HFFc6 (cell line): ENCODE measurements at regions not wholly inside any gene's neighbourhood (a gene's known extent, or its start where the extent isn't known, plus 50 kb on each side); places are given as distances from the start of the nearest gene placed in this dataset.
"Not testable (repeated sequence)": the region's sequence is repeated elsewhere in the genome, so short reads cannot be mapped to it uniquely, and the experiment has no call there.

ENCODE experiments used
- DNase-seq: peaks from one replicate; pipeline ENCODE4 v3.0.0-alpha.2; 2018
- H3K27ac Mint-ChIP-seq: 2 replicates; pipeline ENCODE4 v1.8.0; 2020; ENCODE audit warnings: mild to moderate bottlenecking, mixed read lengths
- H3K27me3 Mint-ChIP-seq: 2 replicates; pipeline ENCODE4 v1.8.0; 2021; ENCODE audit warnings: mild to moderate bottlenecking, moderate library complexity, mixed read lengths; ENCODE audit not compliant: insufficient read depth
- H3K36me3 Mint-ChIP-seq: 2 replicates; pipeline ENCODE4 v1.8.0; 2021; ENCODE audit warnings: low read depth, mixed read lengths
- H3K4me1 Mint-ChIP-seq: 2 replicates; pipeline ENCODE4 v1.8.0; 2020; ENCODE audit warnings: low read depth, mixed read lengths
- H3K4me3 Mint-ChIP-seq: 2 replicates; pipeline ENCODE4 v1.8.0; 2020; ENCODE audit warnings: mild to moderate bottlenecking, moderate library complexity, mixed read lengths
- H3K9me3 Mint-ChIP-seq: 2 replicates; pipeline ENCODE4 v1.8.0; 2020; ENCODE audit warnings: mild to moderate bottlenecking, mixed read lengths
- TF ChIP-seq, protein P1 (sequence below): fragments of 200-600 bp; sonication (generic); IDR thresholded peaks from 2 replicates; pipeline ENCODE4 v1.5.0; 2021; ENCODE audit warnings: antibody characterized with exemption, mild to moderate bottlenecking

GRCh38 chr3:147117631-147118030 is 288.7 kb downstream of the ZIC4 start:
- peaks cover 33% of the 10 kb centered on the region for H3K4me1 Mint-ChIP-seq
- no peaks in the 10 kb centered on the region for H3K9me3 Mint-ChIP-seq
- no peak overlapping the region for H3K4me3 Mint-ChIP-seq
- H3K27ac Mint-ChIP-seq = no peak overlapping the region
- DNase-seq = no peak
- H3K27me3 Mint-ChIP-seq = no peaks in the 10 kb centered on the region
- no peaks in the 10 kb centered on the region for H3K36me3 Mint-ChIP-seq
- TF ChIP-seq, protein P1, sequence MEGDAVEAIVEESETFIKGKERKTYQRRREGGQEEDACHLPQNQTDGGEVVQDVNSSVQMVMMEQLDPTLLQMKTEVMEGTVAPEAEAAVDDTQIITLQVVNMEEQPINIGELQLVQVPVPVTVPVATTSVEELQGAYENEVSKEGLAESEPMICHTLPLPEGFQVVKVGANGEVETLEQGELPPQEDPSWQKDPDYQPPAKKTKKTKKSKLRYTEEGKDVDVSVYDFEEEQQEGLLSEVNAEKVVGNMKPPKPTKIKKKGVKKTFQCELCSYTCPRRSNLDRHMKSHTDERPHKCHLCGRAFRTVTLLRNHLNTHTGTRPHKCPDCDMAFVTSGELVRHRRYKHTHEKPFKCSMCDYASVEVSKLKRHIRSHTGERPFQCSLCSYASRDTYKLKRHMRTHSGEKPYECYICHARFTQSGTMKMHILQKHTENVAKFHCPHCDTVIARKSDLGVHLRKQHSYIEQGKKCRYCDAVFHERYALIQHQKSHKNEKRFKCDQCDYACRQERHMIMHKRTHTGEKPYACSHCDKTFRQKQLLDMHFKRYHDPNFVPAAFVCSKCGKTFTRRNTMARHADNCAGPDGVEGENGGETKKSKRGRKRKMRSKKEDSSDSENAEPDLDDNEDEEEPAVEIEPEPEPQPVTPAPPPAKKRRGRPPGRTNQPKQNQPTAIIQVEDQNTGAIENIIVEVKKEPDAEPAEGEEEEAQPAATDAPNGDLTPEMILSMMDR = no peak

GRCh38 chr3:147113293-147114044 is 292.9 kb downstream of the ZIC4 start:
- Mint-ChIP-seq H3K27ac (peak overlapping the region; percentile 86), H3K27me3 (no peaks in the 10 kb centered on the region), H3K36me3 (peaks cover 16% of the 10 kb centered on the region), H3K9me3 (peaks cover 17% of the 10 kb centered on the region; the same call in 1 of the 2 replicates), H3K4me3 (peak overlapping the region; percentile 36), H3K4me1 (peaks cover 19% of the 10 kb centered on the region)
- TF ChIP-seq, protein P1 = no peak
- DNase-seq = peak; percentile 86

- H3K27ac Mint-ChIP-seq = no peak overlapping the region
- TF ChIP-seq, protein P1 = no peak
- no peak overlapping the region for H3K4me3 Mint-ChIP-seq
- H3K36me3 Mint-ChIP-seq = peaks cover 2% of the 10 kb centered on the region; the same call in 1 of the 2 replicates
- H3K27me3 Mint-ChIP-seq = no peaks in the 10 kb centered on the region
- peaks cover 8% of the 10 kb centered on the region; the same call in 1 of the 2 replicates for H3K4me1 Mint-ChIP-seq
- peaks cover 6% of the 10 kb centered on the region; the same call in 1 of the 2 replicates for H3K9me3 Mint-ChIP-seq
- no peak for DNase-seq
Measured at GRCh38 chr3:147099076-147099475, 307.3 kb downstream of the ZIC4 start.

- no peak for DNase-seq
- H3K4me3 Mint-ChIP-seq = no peak overlapping the region
- TF ChIP-seq, protein P1 = no peak
Measured at GRCh38 chr3:147090461-147090860, 315.9 kb downstream of the ZIC4 start.

GRCh38 chr3:147089286-147089685 is 317.1 kb downstream of the ZIC4 start:
- H3K27me3 Mint-ChIP-seq = no peaks in the 10 kb centered on the region
- TF ChIP-seq, protein P1 = no peak
- no peak overlapping the region for H3K4me3 Mint-ChIP-seq
- no peak overlapping the region for H3K27ac Mint-ChIP-seq
- H3K4me1 Mint-ChIP-seq = peaks cover 18% of the 10 kb centered on the region
- no peak for DNase-seq
- H3K36me3 Mint-ChIP-seq = no peaks in the 10 kb centered on the region
- H3K9me3 Mint-ChIP-seq = no peaks in the 10 kb centered on the region

More at GRCh38 chr3:147090461-147090860, 315.9 kb downstream of the ZIC4 start:
- Mint-ChIP-seq H3K4me1 (peaks cover 18% of the 10 kb centered on the region), H3K27me3 (no peaks in the 10 kb centered on the region), H3K9me3 (peaks cover 2% of the 10 kb centered on the region; the same call in 1 of the 2 replicates), H3K27ac (no peak overlapping the region), H3K36me3 (no peaks in the 10 kb centered on the region)

- not testable (repeated sequence) for DNase-seq, H3K4me3 Mint-ChIP-seq, H3K27ac Mint-ChIP-seq, H3K27me3 Mint-ChIP-seq
- H3K9me3 Mint-ChIP-seq = peaks cover 16% of the 10 kb centered on the region
- 0 out of 2 replicates have a peak, but pooled peaks cover 11% of the 10 kb centered on the region for H3K4me1 Mint-ChIP-seq
- H3K36me3 Mint-ChIP-seq = peaks cover 16% of the 10 kb centered on the region
Measured at GRCh38 chr3:147059500-147059899, 346.8 kb downstream of the ZIC4 start.
